ENCODE measurements at regions not wholly inside any gene's neighbourhood (a gene's known extent, or its start where the extent isn't known, plus 50 kb on each side); places are given as distances from the start of the nearest gene placed in this dataset.

DNA sequence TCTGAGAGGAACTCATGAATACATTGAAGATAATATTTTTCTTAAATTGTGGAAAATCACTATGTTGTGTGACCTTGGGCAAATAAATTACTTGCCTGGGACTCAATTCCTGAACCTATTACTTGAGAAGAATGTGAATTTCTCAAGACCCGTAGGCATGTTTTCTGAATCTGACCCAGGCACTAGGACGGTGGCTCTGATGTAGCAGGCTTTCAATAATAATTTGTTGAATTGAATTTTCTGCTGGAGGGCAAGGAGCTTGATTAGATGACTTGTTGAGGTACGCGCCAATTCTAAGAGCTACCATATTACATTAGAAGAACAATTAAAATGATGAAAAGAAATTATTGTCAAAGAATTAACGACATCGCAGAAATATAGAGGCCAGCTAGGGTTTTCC lies 150.2 kb upstream of the LRRC3B start:
- TF ChIP-seq CTCF (IDR thresholded peaks at IDR 0.05; ENCODE audit: borderline replicate concordance, extremely low read depth, low read length, poor library complexity, severe bottlenecking) (no peak), EZH2 (IDR thresholded peaks at IDR 0.05; ENCODE audit: borderline replicate concordance, low read depth, low read length, severe bottlenecking) (no peak)

Measured in DND-41 (cell line).